Keratinocyte (primary cell): ENCODE measurements at regions not wholly inside any gene's neighbourhood (a gene's known extent, or its start where the extent isn't known, plus 50 kb on each side); places are given as distances from the start of the nearest gene placed in this dataset.

ENCODE experiments used
- DNase-seq: peaks from one replicate; pipeline ENCODE4 v3.0.0-alpha.2; 2011; ENCODE audit warnings: low read depth, missing footprints, low spot score
- FAIRE-seq: peaks from 2 replicates; lab custom pipeline; 2011; peaks lifted over from hg19 to GRCh38; lab: Jason Lieb, UNC
- H2AFZ ChIP-seq: 2 replicates; pipeline ENCODE4 v1.6.0; 2012; ENCODE audit warnings: low read length, control low read depth, inconsistent platforms; ENCODE audit not compliant: control insufficient read depth
- H3K27ac ChIP-seq: 2 replicates; pipeline ENCODE4 v1.5.1; 2011; ENCODE audit warnings: low read length; ENCODE audit not compliant: control insufficient read depth, insufficient read depth
- H3K27me3 ChIP-seq: 3 replicates; pipeline ENCODE4 v1.6.0; 2011; ENCODE audit warnings: low read length; ENCODE audit not compliant: control insufficient read depth, insufficient read depth; ENCODE audit errors: extremely low read depth
- H3K36me3 ChIP-seq, 2 experiments: 2 replicates in 1 of 2; 3 replicates in 1 of 2; pipeline ENCODE4 v1.5.1; 2011; ENCODE audit warnings: low read length in 2 of 2, mild to moderate bottlenecking in 1 of 2; ENCODE audit not compliant: control insufficient read depth in 2 of 2, insufficient read depth in 2 of 2; ENCODE audit errors: extremely low read depth in 1 of 2
- H3K4me1 ChIP-seq: 3 replicates; pipeline ENCODE4 v1.5.1; 2011; ENCODE audit warnings: low read length; ENCODE audit not compliant: control insufficient read depth, insufficient read depth; ENCODE audit errors: extremely low read depth
- H3K4me2 ChIP-seq: 3 replicates; pipeline ENCODE4 v1.6.0; 2011; ENCODE audit warnings: low read depth, low read length; ENCODE audit not compliant: control insufficient read depth, insufficient read depth; ENCODE audit errors: extremely low read depth
- H3K4me3 ChIP-seq, 3 experiments: fragments of 200-600 bp in 1 of 3; sonication (generic) in 1 of 3; 2 replicates in 2 of 3; 3 replicates in 1 of 3; pipeline ENCODE4 v1.5.1; 2011 to 2016; ENCODE audit warnings: low read length in 3 of 3, mild to moderate bottlenecking in 3 of 3, control low read depth in 2 of 3, inconsistent platforms in 1 of 3, low read depth in 1 of 3, mixed read lengths in 1 of 3, mixed run types in 1 of 3, moderate library complexity in 1 of 3; ENCODE audit not compliant: control insufficient read depth in 2 of 3, insufficient read depth in 2 of 3; ENCODE audit errors: extremely low read depth in 1 of 3
- H3K79me2 ChIP-seq: 2 replicates; pipeline ENCODE4 v1.6.0; 2012; ENCODE audit warnings: low read length; ENCODE audit not compliant: control insufficient read depth, insufficient read depth
- H3K9ac ChIP-seq: 3 replicates; pipeline ENCODE4 v1.6.0; 2011; ENCODE audit warnings: low read length; ENCODE audit not compliant: control insufficient read depth, insufficient read depth; ENCODE audit errors: extremely low read depth
- H3K9me1 ChIP-seq: 3 replicates; pipeline ENCODE4 v1.6.0; 2011; ENCODE audit warnings: low read length; ENCODE audit not compliant: control insufficient read depth, insufficient read depth; ENCODE audit errors: extremely low read depth
- H3K9me3 ChIP-seq: 2 replicates; pipeline ENCODE4 v1.5.1; 2012; ENCODE audit warnings: low read depth, low read length; ENCODE audit not compliant: control insufficient read depth
- H4K20me1 ChIP-seq: 3 replicates; pipeline ENCODE4 v1.6.0; 2011; ENCODE audit warnings: low read length; ENCODE audit not compliant: control insufficient read depth, insufficient read depth; ENCODE audit errors: extremely low read depth
- CTCF ChIP-seq, 3 experiments: IDR thresholded peaks in 1 of 3; conservative IDR thresholded peaks in 1 of 3; optimal IDR thresholded peaks in 1 of 3; 2 replicates in 2 of 3; 3 replicates in 1 of 3; pipeline versions ENCODE3 to v1.5.1; 2011; ENCODE audit warnings: low read length in 3 of 3, mild to moderate bottlenecking in 3 of 3, moderate library complexity in 2 of 3, control low read depth in 1 of 3, inconsistent platforms in 1 of 3; ENCODE audit not compliant: insufficient read depth in 2 of 3; ENCODE audit errors: extremely low read depth in 1 of 3
- EZH2 ChIP-seq: IDR thresholded peaks from one replicate; pipeline ENCODE4 v1.6.1; 2012; ENCODE audit warnings: inconsistent platforms, mild to moderate bottlenecking, low read length, moderate library complexity
- dilution Hi-C: fragments of 300-500 bp; cut with MboI; formaldehyde crosslinking; loops from one replicate; pipeline ENCODE4 v1.7.0; 2020; ENCODE audit warnings: low sequenced_read_pairs; ENCODE audit not compliant: extremely low pct_ligation_motif_present

GRCh38 chr6:68282646-68283045 is 352.4 kb upstream of the ADGRB3 start:
- dilution Hi-C loops: no loop called here
- FAIRE-seq (no peak), DNase-seq (no peak)
- TF ChIP-seq CTCF (optimal IDR thresholded peaks at IDR 0.05 in 1 of 3, IDR thresholded peaks at IDR 0.05 in 1 of 3, conservative IDR thresholded peaks at IDR 0.05 in 1 of 3; ENCODE audit: extremely low read depth in 1 of 3, insufficient read depth in 2 of 3, low read length in 3 of 3) (no peak), EZH2 (no peak)
- Histone ChIP-seq H3K9me3 (no peaks in the 10 kb centered on the region), H3K79me2 (no peaks in the 10 kb centered on the region), H3K4me3 (no peak overlapping the region), H3K9me1 (no peaks in the 10 kb centered on the region), H3K27ac (no peak overlapping the region), H3K4me1 (no peaks in the 10 kb centered on the region), H3K4me2 (no peak overlapping the region), H3K9ac (no peak overlapping the region), H3K36me3 (no peaks in the 10 kb centered on the region), H4K20me1 (no peaks in the 10 kb centered on the region), H3K27me3 (no peaks in the 10 kb centered on the region), H2AFZ (no peak overlapping the region)

- no peak overlapping the region for H2AFZ ChIP-seq
- H4K20me1 ChIP-seq: no peaks in the 10 kb centered on the region
- H3K9ac ChIP-seq: no peak overlapping the region
- no peaks in the 10 kb centered on the region for H3K27me3 ChIP-seq
- no peaks in the 10 kb centered on the region for H3K4me1 ChIP-seq
- TF ChIP-seq CTCF (optimal IDR thresholded peaks at IDR 0.05 in 1 of 3, IDR thresholded peaks at IDR 0.05 in 1 of 3, conservative IDR thresholded peaks at IDR 0.05 in 1 of 3; ENCODE audit: extremely low read depth in 1 of 3, insufficient read depth in 2 of 3, low read length in 3 of 3): no peak
- TF ChIP-seq EZH2: no peak
- no peak overlapping the region for H3K4me2 ChIP-seq
- H3K79me2 ChIP-seq: no peaks in the 10 kb centered on the region
- no peaks in the 10 kb centered on the region for H3K36me3 ChIP-seq
- no peak overlapping the region for H3K4me3 ChIP-seq
- dilution Hi-C loops: no loop called here
- no peak overlapping the region for H3K27ac ChIP-seq
- no peak for FAIRE-seq
- no peaks in the 10 kb centered on the region for H3K9me3 ChIP-seq
- H3K9me1 ChIP-seq: no peaks in the 10 kb centered on the region
- DNase-seq: no peak
Observed at GRCh38 chr6:68279793-68280557, 355.1 kb upstream of the ADGRB3 start.
